ENCODE measurements at regions not wholly inside any gene's neighbourhood (a gene's known extent, or its start where the extent isn't known, plus 50 kb on each side); places are given as distances from the start of the nearest gene placed in this dataset.

DNA sequence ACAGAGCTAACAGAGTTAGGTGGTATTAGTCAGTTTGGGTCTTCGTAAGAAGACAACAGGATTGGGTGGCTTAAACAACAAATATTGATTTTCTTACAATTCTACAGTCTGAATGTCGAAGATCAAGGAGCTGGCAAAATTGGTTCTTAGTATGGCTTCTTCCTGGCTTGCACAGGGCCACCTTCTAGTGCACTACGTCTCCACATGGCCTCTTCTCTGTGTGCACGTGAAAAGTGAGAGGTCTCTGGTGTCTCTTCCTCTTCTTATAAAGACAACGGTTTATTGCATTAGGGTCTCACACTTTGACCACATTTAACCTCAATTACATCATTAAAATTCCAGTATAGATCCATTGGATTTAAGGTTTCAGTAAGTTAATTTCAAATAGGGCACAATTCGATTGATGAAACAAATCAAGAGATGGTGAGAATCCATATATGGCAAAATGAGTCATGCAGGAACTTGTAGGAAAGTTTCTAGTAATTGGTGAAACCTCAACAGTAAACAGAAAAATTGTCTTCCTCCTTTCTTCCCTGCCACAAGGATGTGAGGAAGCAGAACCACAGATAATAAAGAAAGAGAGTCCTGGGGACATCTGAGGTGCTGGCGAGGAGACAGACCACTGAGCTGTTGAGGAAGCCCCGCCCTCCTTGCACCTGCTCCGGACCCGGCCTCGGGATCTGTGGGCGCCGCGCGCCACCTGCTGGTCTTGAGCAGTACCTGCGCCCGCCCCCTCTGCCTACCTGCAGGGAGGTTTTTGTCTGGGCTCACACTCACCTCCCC is 846.7 kb downstream of the TMEM121 start:
- TF ChIP-seq POLR2AphosphoS5 (IDR thresholded peaks at IDR 0.05; ENCODE audit: low read depth, low read length) (no peak), POLR2A (IDR thresholded peaks at IDR 0.05; ENCODE audit: low read depth, low read length) (no peak)
